ENCODE measurements at regions not wholly inside any gene's neighbourhood (a gene's known extent, or its start where the extent isn't known, plus 50 kb on each side); places are given as distances from the start of the nearest gene placed in this dataset.

- dilution Hi-C loops (cut with HindIII; ENCODE audit: low sequenced_read_pairs, unreplicated experiment), result no loop called here
- Histone ChIP-seq H3K56ac (ENCODE audit: extremely low read depth, insufficient read depth, low read length) (no peak overlapping the region), H2AFZ (replicated peaks; ENCODE audit: low read length, poor library complexity) (no peak overlapping the region), H3K4me1 (ENCODE audit: control insufficient read depth, insufficient read depth, low read length) (no peaks in the 10 kb centered on the region), H3K14ac (replicated peaks; ENCODE audit: low read depth, low read length) (no peak overlapping the region), H4K5ac (ENCODE audit: low read depth, low read length) (no peak overlapping the region), H4K8ac (ENCODE audit: low read depth in 2 of 2, low read length in 2 of 2) (no peak overlapping the region), H4K91ac (ENCODE audit: insufficient read depth, low read depth, low read length) (no peak overlapping the region), H2BK15ac (ENCODE audit: low read depth, low read length) (no peak overlapping the region), H3K4ac (ENCODE audit: low read depth, low read length) (no peak overlapping the region), H3K9me3 (ENCODE audit: control insufficient read depth, insufficient read depth, low read length) (no peaks in the 10 kb centered on the region), H4K20me1 (ENCODE audit: insufficient read depth, low read length) (no peaks in the 10 kb centered on the region), H2AK5ac (ENCODE audit: low read depth, low read length) (no peak overlapping the region), H3K79me1 (ENCODE audit: low read depth in 1 of 2, low read length in 2 of 2) (no peaks in the 10 kb centered on the region), H2BK20ac (ENCODE audit: low read depth, low read length) (no peak overlapping the region), H3K4me3 (ENCODE audit: insufficient read depth, low read depth, low read length) (no peak overlapping the region), H3K18ac (ENCODE audit: low read depth, low read length) (no peak overlapping the region), H2AK9ac (replicated peaks; ENCODE audit: low read depth, low read length, poor library complexity) (no peak overlapping the region), H2BK120ac (ENCODE audit: low read depth, low read length) (no peak overlapping the region), H3K27ac (ENCODE audit: insufficient read depth, low read length) (no peak overlapping the region), H3K9ac (ENCODE audit: low read depth, low read length) (no peak overlapping the region), H2BK5ac (ENCODE audit: low read depth, low read length, poor library complexity, severe bottlenecking) (no peak overlapping the region), H3K4me2 (ENCODE audit: low read depth, low read length) (no peak overlapping the region), H3K27me3 (ENCODE audit: control insufficient read depth, insufficient read depth, low read length) (no peaks in the 10 kb centered on the region; the same call in 1 of the 2 replicates), H3K9me1 (ENCODE audit: insufficient read depth, low read length) (no peaks in the 10 kb centered on the region), H3K36me3 (ENCODE audit: control insufficient read depth, insufficient read depth, low read length) (no peaks in the 10 kb centered on the region), H3K23ac (ENCODE audit: low read depth, low read length) (no peak overlapping the region)
- 20% methylated on average over 1 of the region's 6 CpGs; no CpG with 5 or more reads in 1 of the 2 experiments for WGBS, 2 experiments (ENCODE audit: extremely low coverage in 2 of 2, insufficient read length in 1 of 2)
- ChIA-PET POLR2A (ENCODE audit: unreplicated experiment) (no interaction called here), CTCF (no interaction called here)
- no TSS peak for BruUV-seq (replicated peaks)
- no peak for ATAC-seq (ENCODE audit: low read depth)
- intact Hi-C loops (cut with micrococcal nuclease), result loop anchor here (10.0 kb wide), 1 partner anchor 1351 kb away; no protein-coding TSS in a partner anchor
- no peak for TF ChIP-seq CHD1 (IDR thresholded peaks at IDR 0.05; ENCODE audit: low read depth, low read length)
- TF ChIP-seq, protein P1, sequence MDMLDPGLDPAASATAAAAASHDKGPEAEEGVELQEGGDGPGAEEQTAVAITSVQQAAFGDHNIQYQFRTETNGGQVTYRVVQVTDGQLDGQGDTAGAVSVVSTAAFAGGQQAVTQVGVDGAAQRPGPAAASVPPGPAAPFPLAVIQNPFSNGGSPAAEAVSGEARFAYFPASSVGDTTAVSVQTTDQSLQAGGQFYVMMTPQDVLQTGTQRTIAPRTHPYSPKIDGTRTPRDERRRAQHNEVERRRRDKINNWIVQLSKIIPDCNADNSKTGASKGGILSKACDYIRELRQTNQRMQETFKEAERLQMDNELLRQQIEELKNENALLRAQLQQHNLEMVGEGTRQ (IDR thresholded peaks at IDR 0.05; ENCODE audit: low read depth, low read length), result no peak
- TF ChIP-seq ELK1 (IDR thresholded peaks at IDR 0.05; ENCODE audit: borderline replicate concordance, low read depth, low read length), result no peak
- DNase-seq, result no peak
- in situ Hi-C loops (cut with MboI; ENCODE audit: low sequenced_read_pairs), result no loop called here
Measured at GRCh38 chr13:79663977-79664636, 183.2 kb downstream of the NDFIP2 start.

Data from IMR-90 (cell line).